ENCODE measurements at regions not wholly inside any gene's neighbourhood (a gene's known extent, or its start where the extent isn't known, plus 50 kb on each side); places are given as distances from the start of the nearest gene placed in this dataset.

GRCh38 chr5:96282020-96282419, 151.0 kb downstream of the PCSK1 start:
- TF ChIP-seq CTCF (IDR thresholded peaks at IDR 0.05) (no peak), POLR2A (IDR thresholded peaks at IDR 0.05) (no peak), EP300 (IDR thresholded peaks at IDR 0.05) (no peak)

Data from tibial nerve (tissue), 4 donors.